PC-9 (cell line): ENCODE measurements at regions not wholly inside any gene's neighbourhood (a gene's known extent, or its start where the extent isn't known, plus 50 kb on each side); places are given as distances from the start of the nearest gene placed in this dataset.

Experiments
- BruUV-seq: library from RNA; stranded (reverse); fragments of 400-500 nt; replicated peaks from 2 replicates; lab custom pipeline; 2021; lab: Mats Ljungman, UMichigan
- CTCF ChIA-PET: fragments of 300-600 bp; sonication (Branson Sonifier 250); formaldehyde crosslinking; loops from one replicate; lab custom pipeline; 2022; ENCODE audit warnings: antibody characterized with exemption; lab: Charles Lee
- POLR2A ChIA-PET: fragments of 300-600 bp; sonication (Branson Sonifier 250); formaldehyde crosslinking; loops from one replicate; lab custom pipeline; 2022; ENCODE audit warnings: antibody characterized with exemption; ENCODE audit not compliant: unreplicated experiment; lab: Charles Lee
- DNase-seq, 2 experiments: peaks; one replicate each; pipeline versions ENCODE4 v3.0.0 to v3.0.0-alpha.2; 2015 to 2022; ENCODE audit warnings: mixed read lengths in 1 of 2
- H2AFZ ChIP-seq: fragments of 200-600 bp; sonication (generic); 2 replicates; pipeline ENCODE4 v1.8.1; 2017; ENCODE audit warnings: antibody characterized with exemption
- H3F3A ChIP-seq: fragments of 200-600 bp; sonication (generic); 2 replicates; pipeline ENCODE4 v1.8.1; 2017; ENCODE audit warnings: antibody characterized with exemption, mild to moderate bottlenecking, low read depth; ENCODE audit not compliant: insufficient read depth
- H3K27ac ChIP-seq: fragments of 200-600 bp; sonication (generic); 2 replicates; pipeline ENCODE4 v1.6.1; 2016; ENCODE audit warnings: mixed run types
- H3K27me3 ChIP-seq: fragments of 200-600 bp; sonication (generic); 2 replicates; pipeline ENCODE4 v1.6.1; 2016; ENCODE audit warnings: low read depth, mixed run types; ENCODE audit not compliant: insufficient read depth
- H3K36me3 ChIP-seq: fragments of 200-600 bp; sonication (generic); 2 replicates; pipeline ENCODE4 v1.6.1; 2016; ENCODE audit warnings: low read depth, mixed run types
- H3K4me1 ChIP-seq: fragments of 200-600 bp; sonication (generic); replicated peaks from 2 replicates; pipeline ENCODE4 v1.6.1; 2016; ENCODE audit warnings: mixed run types; ENCODE audit not compliant: insufficient read depth
- H3K4me2 ChIP-seq: fragments of 200-600 bp; sonication (generic); 2 replicates; pipeline ENCODE4 v1.6.1; 2017; ENCODE audit warnings: mixed run types
- H3K4me3 ChIP-seq: fragments of 200-600 bp; sonication (generic); 2 replicates; pipeline ENCODE4 v1.6.1; 2016; ENCODE audit warnings: mixed run types
- H3K79me2 ChIP-seq: fragments of 200-600 bp; sonication (generic); 2 replicates; pipeline ENCODE4 v1.6.1; 2017; ENCODE audit warnings: low read depth, mixed run types
- H3K9me2 ChIP-seq: fragments of 200-600 bp; sonication (generic); 2 replicates; pipeline ENCODE4 v1.8.1; 2017; ENCODE audit warnings: mild to moderate bottlenecking; ENCODE audit not compliant: insufficient read depth
- H3K9me3 ChIP-seq: fragments of 200-600 bp; sonication (generic); 2 replicates; pipeline ENCODE4 v1.8.1; 2016; ENCODE audit warnings: low read depth; ENCODE audit not compliant: insufficient read depth
- H4K20me1 ChIP-seq: fragments of 200-600 bp; sonication (generic); 2 replicates; pipeline ENCODE4 v1.8.1; 2017; ENCODE audit not compliant: insufficient read depth
- EZH2 ChIP-seq: fragments of 200-600 bp; sonication (generic); IDR thresholded peaks from 2 replicates; pipeline ENCODE4 v1.8.0; 2017; ENCODE audit warnings: antibody characterized with exemption, low read depth
- intact Hi-C: fragments of 100-400 bp; cut with micrococcal nuclease; formaldehyde crosslinking; loops from one replicate; pipeline ENCODE4 v1.10.0; 2022; ENCODE audit not compliant: unreplicated experiment
- TF ChIP-seq, protein P1 (sequence below): fragments of 200-600 bp; sonication (generic); conservative IDR thresholded peaks from 2 replicates; pipeline ENCODE4 v1.6.1; 2017; ENCODE audit warnings: mixed run types, antibody characterized with exemption, mild to moderate bottlenecking, moderate library complexity

DNA sequence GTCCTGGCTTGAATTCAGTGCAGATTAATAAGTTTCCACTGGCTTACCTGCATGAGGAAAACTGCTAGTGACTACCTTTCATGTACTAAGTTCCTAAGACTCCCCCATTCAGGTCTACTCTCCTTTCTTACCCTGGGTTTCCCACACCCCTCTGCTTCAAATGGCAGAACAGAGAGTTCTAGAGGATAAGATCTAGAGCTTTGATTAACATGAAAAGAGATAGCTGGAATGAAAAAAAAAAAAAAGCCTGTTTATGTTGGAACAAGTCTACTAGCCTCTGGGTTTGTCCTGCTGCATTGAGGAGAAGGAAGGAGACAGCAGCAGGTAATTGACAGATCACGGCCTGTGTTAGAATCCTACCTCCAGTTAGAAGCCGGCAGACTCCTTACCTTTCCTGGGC lies 201.4 kb upstream of the SOX4 start:
- peaks cover 18% of the 10 kb centered on the region; the same call in 1 of the 2 replicates for H3K4me1 ChIP-seq
- TF ChIP-seq EZH2 = no peak
- TF ChIP-seq, protein P1, sequence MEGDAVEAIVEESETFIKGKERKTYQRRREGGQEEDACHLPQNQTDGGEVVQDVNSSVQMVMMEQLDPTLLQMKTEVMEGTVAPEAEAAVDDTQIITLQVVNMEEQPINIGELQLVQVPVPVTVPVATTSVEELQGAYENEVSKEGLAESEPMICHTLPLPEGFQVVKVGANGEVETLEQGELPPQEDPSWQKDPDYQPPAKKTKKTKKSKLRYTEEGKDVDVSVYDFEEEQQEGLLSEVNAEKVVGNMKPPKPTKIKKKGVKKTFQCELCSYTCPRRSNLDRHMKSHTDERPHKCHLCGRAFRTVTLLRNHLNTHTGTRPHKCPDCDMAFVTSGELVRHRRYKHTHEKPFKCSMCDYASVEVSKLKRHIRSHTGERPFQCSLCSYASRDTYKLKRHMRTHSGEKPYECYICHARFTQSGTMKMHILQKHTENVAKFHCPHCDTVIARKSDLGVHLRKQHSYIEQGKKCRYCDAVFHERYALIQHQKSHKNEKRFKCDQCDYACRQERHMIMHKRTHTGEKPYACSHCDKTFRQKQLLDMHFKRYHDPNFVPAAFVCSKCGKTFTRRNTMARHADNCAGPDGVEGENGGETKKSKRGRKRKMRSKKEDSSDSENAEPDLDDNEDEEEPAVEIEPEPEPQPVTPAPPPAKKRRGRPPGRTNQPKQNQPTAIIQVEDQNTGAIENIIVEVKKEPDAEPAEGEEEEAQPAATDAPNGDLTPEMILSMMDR = no peak
- CTCF ChIA-PET = no interaction called here
- BruUV-seq = no TSS peak
- H3K9me3 ChIP-seq = no peaks in the 10 kb centered on the region
- no peak for DNase-seq
- no peak overlapping the region for H2AFZ ChIP-seq
- no peak overlapping the region for H3K4me2 ChIP-seq
- H3K4me3 ChIP-seq = no peak overlapping the region
- H4K20me1 ChIP-seq = no peaks in the 10 kb centered on the region
- H3K27ac ChIP-seq = no peak overlapping the region
- POLR2A ChIA-PET = interaction anchor here (0.7 kb wide), 1 partner anchor 42 kb away, joined by 4 read pairs; no protein-coding TSS in a partner anchor
- intact Hi-C loops = no loop called here
- H3K9me2 ChIP-seq = no peaks in the 10 kb centered on the region
- H3K36me3 ChIP-seq = no peaks in the 10 kb centered on the region
- H3K79me2 ChIP-seq = no peaks in the 10 kb centered on the region
- no peaks in the 10 kb centered on the region for H3K27me3 ChIP-seq
- peaks cover 7% of the 10 kb centered on the region; the same call in 1 of the 2 replicates for H3F3A ChIP-seq

DNA sequence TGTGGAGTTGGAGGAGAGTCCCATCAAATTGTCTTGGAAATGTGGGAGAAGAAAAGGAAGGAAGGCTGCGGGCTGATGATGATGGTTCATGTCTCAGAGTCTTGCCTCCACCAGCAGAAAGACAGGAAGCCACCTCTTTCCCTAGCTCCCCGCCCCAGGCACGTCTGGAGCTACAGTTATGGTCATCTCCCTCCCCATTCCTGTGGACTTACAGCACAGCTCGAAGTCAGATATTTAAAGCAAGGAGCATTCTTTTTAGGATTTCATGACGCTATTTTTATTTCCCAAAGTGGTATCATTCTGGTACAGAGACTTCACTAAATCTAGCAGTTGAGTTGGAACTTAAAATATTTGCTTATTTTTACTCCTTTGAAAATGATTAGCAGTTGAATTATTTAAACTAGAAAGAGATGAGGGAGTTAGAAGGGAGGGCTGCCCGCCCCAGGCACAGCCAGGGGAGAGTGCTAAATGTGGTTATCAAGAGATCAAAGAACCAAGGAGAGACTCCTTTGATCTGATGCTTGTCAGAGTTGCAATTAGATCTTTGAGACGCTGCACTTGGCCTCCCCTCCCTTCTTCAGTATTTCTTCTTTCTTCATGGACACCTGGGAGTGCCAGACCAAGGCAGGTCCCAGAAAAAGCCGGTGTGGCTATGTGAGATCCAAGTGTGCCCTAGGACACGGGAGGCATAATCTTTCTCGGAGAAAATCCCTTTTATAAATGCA lies 199.9 kb upstream of the SOX4 start:
- intact Hi-C loops = no loop called here
- no TSS peak for BruUV-seq
- POLR2A ChIA-PET = no interaction called here

DNA sequence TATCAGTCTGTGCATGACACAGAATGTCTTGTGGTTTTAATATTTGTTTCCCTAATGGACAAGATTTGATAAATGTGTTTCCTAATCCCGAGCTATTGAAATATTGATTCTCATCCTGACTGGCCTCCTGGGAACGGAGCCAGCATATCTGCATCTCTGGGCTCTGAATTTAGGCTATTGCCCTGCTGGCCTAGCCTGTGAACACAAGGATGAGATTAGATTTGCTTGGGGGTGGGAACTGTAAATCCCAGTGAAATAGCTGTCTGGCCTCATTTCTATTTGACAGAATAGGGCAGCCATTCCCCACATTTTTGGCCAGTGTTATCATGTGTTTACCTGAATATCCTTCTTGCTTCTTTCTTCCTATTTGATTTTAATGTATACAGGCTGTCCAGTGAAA lies 198.4 kb upstream of the SOX4 start:
- Histone ChIP-seq H2AFZ (no peak overlapping the region), H3K4me3 (no peak overlapping the region), H3K4me2 (no peak overlapping the region), H3K36me3 (no peaks in the 10 kb centered on the region), H3K9me2 (no peaks in the 10 kb centered on the region), H3K4me1 (peaks cover 10% of the 10 kb centered on the region; the same call in 1 of the 2 replicates), H3K9me3 (no peaks in the 10 kb centered on the region), H3K27ac (no peak overlapping the region), H3K79me2 (no peaks in the 10 kb centered on the region), H3K27me3 (no peaks in the 10 kb centered on the region), H3F3A (no peaks in the 10 kb centered on the region), H4K20me1 (no peaks in the 10 kb centered on the region)
- TF ChIP-seq, protein P1 = no peak
- no peak for TF ChIP-seq EZH2
- peak in 1 of 2 experiments; percentile 57 for DNase-seq
- ChIA-PET CTCF (no interaction called here), POLR2A (interaction anchor here (0.6 kb wide), 1 partner anchor 8 kb away, joined by 4 read pairs; no protein-coding TSS in a partner anchor)
- BruUV-seq = no TSS peak
- intact Hi-C loops = no loop called here

More for the DNA sequence above, 199.9 kb upstream of the SOX4 start:
- Histone ChIP-seq H3K9me3 (no peaks in the 10 kb centered on the region), H3K27me3 (no peaks in the 10 kb centered on the region), H3F3A (no peaks in the 10 kb centered on the region), H3K36me3 (no peaks in the 10 kb centered on the region), H3K4me1 (peaks cover 10% of the 10 kb centered on the region; the same call in 1 of the 2 replicates), H3K4me3 (no peak overlapping the region), H3K9me2 (no peaks in the 10 kb centered on the region), H3K27ac (no peak overlapping the region), H2AFZ (no peak overlapping the region), H3K79me2 (no peaks in the 10 kb centered on the region), H4K20me1 (no peaks in the 10 kb centered on the region), H3K4me2 (no peak overlapping the region)
- DNase-seq = no peak
- TF ChIP-seq, protein P1 = no peak
- TF ChIP-seq EZH2 = no peak
- CTCF ChIA-PET = no interaction called here
